ENCODE measurements at regions not wholly inside any gene's neighbourhood (a gene's known extent, or its start where the extent isn't known, plus 50 kb on each side); places are given as distances from the start of the nearest gene placed in this dataset.

DNA sequence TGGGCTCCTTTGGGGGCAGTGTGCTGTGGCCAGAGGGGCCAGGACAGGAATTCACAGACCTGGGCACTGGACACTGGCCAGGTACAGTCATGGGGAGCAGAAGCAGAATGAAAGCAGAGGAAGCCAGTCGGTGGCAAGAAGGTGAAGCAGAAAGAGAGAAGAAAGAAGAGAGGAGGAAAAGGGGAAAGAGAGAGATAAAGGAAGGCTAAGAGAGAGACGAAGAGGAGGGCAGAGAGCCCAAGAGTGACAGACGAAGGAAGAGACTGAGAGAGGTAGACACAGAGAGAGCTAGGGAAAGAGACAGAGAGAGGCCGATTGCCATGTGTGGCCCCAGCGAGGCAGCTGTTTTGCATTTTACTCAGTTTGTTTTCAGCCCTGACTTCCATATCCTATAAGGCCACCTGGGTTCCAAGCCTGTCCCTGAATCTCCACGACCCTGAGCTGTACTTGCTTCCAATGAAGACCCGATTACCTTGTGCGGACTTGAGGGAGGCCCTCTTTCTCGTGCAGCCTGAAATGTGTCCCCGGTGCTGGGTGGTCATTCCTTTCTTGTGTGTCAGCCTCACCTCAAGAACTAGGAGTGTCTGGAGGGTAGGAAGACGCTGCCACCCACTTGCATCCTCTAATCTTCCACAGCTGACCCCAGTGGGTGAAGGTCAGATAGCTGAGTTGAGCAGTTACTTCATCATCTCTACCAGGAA is 73.9 kb downstream of the LSM3 start:
- TF ChIP-seq, protein P1, sequence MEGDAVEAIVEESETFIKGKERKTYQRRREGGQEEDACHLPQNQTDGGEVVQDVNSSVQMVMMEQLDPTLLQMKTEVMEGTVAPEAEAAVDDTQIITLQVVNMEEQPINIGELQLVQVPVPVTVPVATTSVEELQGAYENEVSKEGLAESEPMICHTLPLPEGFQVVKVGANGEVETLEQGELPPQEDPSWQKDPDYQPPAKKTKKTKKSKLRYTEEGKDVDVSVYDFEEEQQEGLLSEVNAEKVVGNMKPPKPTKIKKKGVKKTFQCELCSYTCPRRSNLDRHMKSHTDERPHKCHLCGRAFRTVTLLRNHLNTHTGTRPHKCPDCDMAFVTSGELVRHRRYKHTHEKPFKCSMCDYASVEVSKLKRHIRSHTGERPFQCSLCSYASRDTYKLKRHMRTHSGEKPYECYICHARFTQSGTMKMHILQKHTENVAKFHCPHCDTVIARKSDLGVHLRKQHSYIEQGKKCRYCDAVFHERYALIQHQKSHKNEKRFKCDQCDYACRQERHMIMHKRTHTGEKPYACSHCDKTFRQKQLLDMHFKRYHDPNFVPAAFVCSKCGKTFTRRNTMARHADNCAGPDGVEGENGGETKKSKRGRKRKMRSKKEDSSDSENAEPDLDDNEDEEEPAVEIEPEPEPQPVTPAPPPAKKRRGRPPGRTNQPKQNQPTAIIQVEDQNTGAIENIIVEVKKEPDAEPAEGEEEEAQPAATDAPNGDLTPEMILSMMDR (conservative IDR thresholded peaks at IDR 0.05 in 1 of 2, IDR thresholded peaks at IDR 0.05 in 1 of 2; ENCODE audit: extremely low read depth in 1 of 2, insufficient read depth in 1 of 2, low read depth in 1 of 2, low read length in 2 of 2), result no peak
- no peak for TF ChIP-seq EZH2 (IDR thresholded peaks at IDR 0.05; ENCODE audit: borderline replicate concordance, low read length)
